GM12865 (cell line): ENCODE measurements at regions not wholly inside any gene's neighbourhood (a gene's known extent, or its start where the extent isn't known, plus 50 kb on each side); places are given as distances from the start of the nearest gene placed in this dataset.

Experiments used
- DNase-seq: peaks from one replicate; pipeline ENCODE4 v3.0.0; 2010; ENCODE audit warnings: low read depth
- H3K4me3 ChIP-seq: 2 replicates; pipeline ENCODE4 v1.5.1; 2011; ENCODE audit warnings: mild to moderate bottlenecking, low read depth, low read length, control low read depth
- CTCF ChIP-seq: IDR thresholded peaks from 2 replicates; pipeline ENCODE4 v1.5.1; 2011; ENCODE audit warnings: low read length, control low read depth, low read depth, inconsistent platforms; ENCODE audit not compliant: insufficient read depth; ENCODE audit errors: missing control alignments

GRCh38 chr11:37394236-37394870, 796.3 kb upstream of the RAG2 start:
- no peak for DNase-seq
- no peak for TF ChIP-seq CTCF
- no peak overlapping the region for H3K4me3 ChIP-seq

- TF ChIP-seq CTCF, result no peak
- H3K4me3 ChIP-seq, result no peak overlapping the region
- DNase-seq, result no peak
Observed at GRCh38 chr11:37391615-37392014, 793.6 kb upstream of the RAG2 start.

GRCh38 chr11:37390576-37391083, 792.6 kb upstream of the RAG2 start:
- no peak for DNase-seq
- TF ChIP-seq CTCF, result no peak
- no peak overlapping the region for H3K4me3 ChIP-seq

- no peak for TF ChIP-seq CTCF
- DNase-seq, result no peak
- no peak overlapping the region for H3K4me3 ChIP-seq
Observed at GRCh38 chr11:37378958-37379357, 780.9 kb upstream of the RAG2 start.

GRCh38 chr11:37372667-37373066, 774.6 kb upstream of the RAG2 start:
- no peak for TF ChIP-seq CTCF
- no peak overlapping the region for H3K4me3 ChIP-seq
- DNase-seq, result no peak

- no peak for TF ChIP-seq CTCF
Observed at GRCh38 chr11:37371346-37371970, 773.4 kb upstream of the RAG2 start.

More at GRCh38 chr11:37371346-37371970, 773.4 kb upstream of the RAG2 start:
- H3K4me3 ChIP-seq, result no peak overlapping the region
- DNase-seq, result no peak
